Caco-2 (cell line): ENCODE measurements at regions not wholly inside any gene's neighbourhood (a gene's known extent, or its start where the extent isn't known, plus 50 kb on each side); places are given as distances from the start of the nearest gene placed in this dataset.
"Not testable (repeated sequence)": the region's sequence is repeated elsewhere in the genome, so short reads cannot be mapped to it uniquely, and the experiment has no call there.

Experiments used
- BruUV-seq: library from RNA; stranded (reverse); fragments of 400-500 nt; replicated peaks from 2 replicates; lab custom pipeline; 2021; lab: Mats Ljungman, UMichigan
- CTCF ChIA-PET: fragments of 300-600 bp; sonication (Branson Sonifier 250); formaldehyde crosslinking; loops from one replicate; lab custom pipeline; 2022; ENCODE audit warnings: antibody characterized with exemption; lab: Charles Lee
- POLR2A ChIA-PET: fragments of 300-600 bp; sonication (Branson Sonifier 250); formaldehyde crosslinking; loops from one replicate; lab custom pipeline; 2022; ENCODE audit warnings: antibody characterized with exemption; lab: Charles Lee
- DNase-seq, 2 experiments: peaks; one replicate each; pipeline versions ENCODE4 v3.0.0 to v3.0.0-alpha.2; 2020 to 2022
- H3K27me3 ChIP-seq: replicated peaks from 2 replicates; pipeline ENCODE4 v1.6.0; 2011; ENCODE audit warnings: low read length; ENCODE audit not compliant: control insufficient read depth, insufficient read depth
- H3K36me3 ChIP-seq: 2 replicates; pipeline ENCODE4 v1.5.1; 2011; ENCODE audit warnings: low read length; ENCODE audit not compliant: control insufficient read depth, insufficient read depth
- H3K4me1 ChIP-seq: fragments of 250-450 bp; sonication (Bioruptor Pico); 2 replicates; pipeline ENCODE4 v1.5.1; 2020; ENCODE audit warnings: mild to moderate bottlenecking
- H3K4me3 ChIP-seq: 2 replicates; pipeline ENCODE4 v1.5.1; 2011; ENCODE audit warnings: low read depth, mild to moderate bottlenecking, control low read depth, low read length
- H3K9me3 ChIP-seq: fragments of 250-450 bp; sonication (Bioruptor Pico); 2 replicates; pipeline ENCODE4 v1.5.1; 2020; ENCODE audit warnings: mild to moderate bottlenecking, moderate library complexity
- H3K27ac Mint-ChIP-seq: one replicate; pipeline ENCODE4 v1.8.0; 2022; ENCODE audit warnings: mixed read lengths; ENCODE audit not compliant: unreplicated experiment
- H3K27me3 Mint-ChIP-seq: one replicate; pipeline ENCODE4 v1.8.0; 2022; ENCODE audit warnings: mixed read lengths; ENCODE audit not compliant: insufficient read depth, unreplicated experiment
- H3K36me3 Mint-ChIP-seq: one replicate; pipeline ENCODE4 v1.8.0; 2022; ENCODE audit warnings: mild to moderate bottlenecking, mixed read lengths; ENCODE audit not compliant: insufficient read depth, unreplicated experiment
- H3K4me1 Mint-ChIP-seq: one replicate; pipeline ENCODE4 v1.8.0; 2022; ENCODE audit warnings: low read depth, mixed read lengths; ENCODE audit not compliant: unreplicated experiment
- H3K4me3 Mint-ChIP-seq: one replicate; pipeline ENCODE4 v1.8.0; 2022; ENCODE audit warnings: mild to moderate bottlenecking, moderate library complexity, mixed read lengths; ENCODE audit not compliant: unreplicated experiment
- H3K9me3 Mint-ChIP-seq: one replicate; pipeline ENCODE4 v1.8.0; 2022; ENCODE audit warnings: mixed read lengths; ENCODE audit not compliant: unreplicated experiment
- CTCF ChIP-seq, 2 experiments: fragments of 200-600 bp in 1 of 2; IDR thresholded peaks; 1 replicate in 1 of 2; 2 replicates in 1 of 2; pipeline versions ENCODE4 v1.5.1 to v1.8.0; 2011 to 2022; ENCODE audit warnings: antibody characterized with exemption in 1 of 2, control low read depth in 1 of 2, inconsistent platforms in 1 of 2, low read depth in 1 of 2, low read length in 1 of 2, mild to moderate bottlenecking in 1 of 2, moderate library complexity in 1 of 2; ENCODE audit not compliant: insufficient read depth in 1 of 2, severe bottlenecking in 1 of 2, unreplicated experiment in 1 of 2
- intact Hi-C: fragments of 100-400 bp; cut with micrococcal nuclease; formaldehyde crosslinking; loops from one replicate; pipeline ENCODE4 v1.10.0; 2022; ENCODE audit not compliant: unreplicated experiment

DNA sequence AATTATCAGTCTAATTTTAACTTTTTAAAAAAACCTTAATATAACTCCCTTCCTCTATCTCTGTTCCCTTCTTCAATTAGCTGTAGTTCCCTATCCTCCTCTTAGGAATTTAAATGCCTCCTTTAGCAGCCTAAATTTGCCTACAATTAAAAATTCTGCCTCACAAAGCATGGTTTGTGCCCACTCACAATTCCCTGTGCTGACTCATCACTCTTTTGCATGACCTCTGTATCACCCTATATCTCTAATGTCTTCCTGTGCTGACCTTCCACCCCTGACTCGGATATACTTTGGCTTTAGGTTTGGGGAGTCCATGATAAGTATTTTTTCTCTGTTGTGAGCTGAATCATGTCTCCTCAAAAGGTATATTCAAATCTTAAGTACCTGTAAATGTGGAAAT, 253.6 kb downstream of the RNF144B start:
- Mint-ChIP-seq H3K27ac (no peak overlapping the region), H3K9me3 (no peaks in the 10 kb centered on the region), H3K4me3 (no peak overlapping the region), H3K36me3 (no peaks in the 10 kb centered on the region), H3K4me1 (no peaks in the 10 kb centered on the region), H3K27me3 (peaks cover 6% of the 10 kb centered on the region)
- intact Hi-C loops: no loop called here
- no peak for DNase-seq
- H3K4me3 ChIP-seq: no peak overlapping the region
- CTCF ChIA-PET: no interaction called here
- no peaks in the 10 kb centered on the region for H3K27me3 ChIP-seq
- no peaks in the 10 kb centered on the region for H3K4me1 ChIP-seq
- no peaks in the 10 kb centered on the region for H3K9me3 ChIP-seq
- no TSS peak for BruUV-seq
- TF ChIP-seq CTCF (IDR thresholded peaks at IDR 0.05; ENCODE audit: insufficient read depth in 1 of 2, low read depth in 1 of 2, low read length in 1 of 2, severe bottlenecking in 1 of 2, unreplicated experiment in 1 of 2): no peak
- POLR2A ChIA-PET: no interaction called here
- H3K36me3 ChIP-seq: no peaks in the 10 kb centered on the region

DNA sequence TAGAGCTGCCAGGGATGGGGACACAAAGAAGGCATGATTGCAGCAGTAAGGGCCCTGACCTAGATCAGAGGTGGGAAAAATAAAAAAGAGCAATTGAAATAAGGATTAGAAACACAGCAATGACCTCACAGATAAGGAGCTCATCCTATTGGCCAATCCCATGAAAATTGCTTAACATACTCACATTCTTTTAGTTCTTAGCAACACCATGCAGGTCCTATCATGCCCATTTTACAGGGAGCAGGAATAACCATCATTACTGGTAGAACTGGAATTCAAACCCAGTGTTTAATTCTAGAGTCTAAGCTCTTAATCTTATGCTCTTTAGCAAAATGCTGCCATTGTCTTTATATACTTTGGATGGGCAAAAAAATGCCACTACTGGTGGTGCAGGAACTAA, 267.7 kb downstream of the RNF144B start:
- Mint-ChIP-seq H3K4me3 (no peak overlapping the region), H3K9me3 (no peaks in the 10 kb centered on the region), H3K27ac (no peak overlapping the region), H3K4me1 (no peaks in the 10 kb centered on the region), H3K36me3 (no peaks in the 10 kb centered on the region), H3K27me3 (peaks cover 9% of the 10 kb centered on the region)
- intact Hi-C loops: no loop called here
- no peak overlapping the region for H3K4me3 ChIP-seq
- CTCF ChIA-PET: no interaction called here
- H3K4me1 ChIP-seq: no peaks in the 10 kb centered on the region
- BruUV-seq: no TSS peak
- no peaks in the 10 kb centered on the region for H3K27me3 ChIP-seq
- DNase-seq: no peak
- POLR2A ChIA-PET: no interaction called here
- H3K9me3 ChIP-seq: no peaks in the 10 kb centered on the region
- H3K36me3 ChIP-seq: no peaks in the 10 kb centered on the region
- no peak for TF ChIP-seq CTCF (IDR thresholded peaks at IDR 0.05; ENCODE audit: insufficient read depth in 1 of 2, low read depth in 1 of 2, low read length in 1 of 2, severe bottlenecking in 1 of 2, unreplicated experiment in 1 of 2)

- POLR2A ChIA-PET: no interaction called here
- Histone ChIP-seq H3K9me3 (no peaks in the 10 kb centered on the region), H3K36me3 (no peaks in the 10 kb centered on the region), H3K4me3 (no peak overlapping the region), H3K27me3 (no peaks in the 10 kb centered on the region), H3K4me1 (no peaks in the 10 kb centered on the region)
- Mint-ChIP-seq H3K4me3 (no peak overlapping the region), H3K27me3 (peaks cover 7% of the 10 kb centered on the region), H3K36me3 (no peaks in the 10 kb centered on the region), H3K9me3 (no peaks in the 10 kb centered on the region), H3K27ac (no peak overlapping the region), H3K4me1 (no peaks in the 10 kb centered on the region)
- CTCF ChIA-PET: no interaction called here
- TF ChIP-seq CTCF (IDR thresholded peaks at IDR 0.05; ENCODE audit: insufficient read depth in 1 of 2, low read depth in 1 of 2, low read length in 1 of 2, severe bottlenecking in 1 of 2, unreplicated experiment in 1 of 2): no peak
- no TSS peak for BruUV-seq
- DNase-seq: no peak
- intact Hi-C loops: no loop called here
These were observed 269.4 kb downstream of the RNF144B start for GRCh38 chr6:18656506-18656905.

DNA sequence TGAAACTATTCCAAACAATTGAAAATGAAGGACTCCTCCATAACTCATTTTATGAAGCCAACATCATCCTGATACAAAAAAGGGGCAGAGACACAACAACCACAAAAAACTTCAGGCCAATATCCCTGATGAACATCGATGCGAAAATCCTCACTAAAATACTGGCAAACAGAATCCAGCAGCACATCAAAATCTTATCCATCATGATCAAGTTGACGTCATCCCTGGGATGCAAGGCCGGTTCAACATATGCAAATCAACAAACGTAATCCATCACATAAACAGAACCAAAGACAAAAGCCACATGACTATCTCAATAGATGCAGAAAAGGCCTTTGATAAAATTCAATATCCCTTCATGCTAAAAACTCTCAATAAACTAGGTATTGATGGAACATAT, 272.8 kb downstream of the RNF144B start:
- H3K27me3 Mint-ChIP-seq, CTCF ChIA-PET, DNase-seq, H3K36me3 ChIP-seq, POLR2A ChIA-PET, H3K4me3 ChIP-seq, H3K36me3 Mint-ChIP-seq, intact Hi-C loops, H3K4me1 Mint-ChIP-seq, H3K27me3 ChIP-seq, H3K4me1 ChIP-seq, BruUV-seq, H3K27ac Mint-ChIP-seq, H3K4me3 Mint-ChIP-seq, H3K9me3 ChIP-seq, H3K9me3 Mint-ChIP-seq: not testable (repeated sequence)
